ENCODE measurements at regions not wholly inside any gene's neighbourhood (a gene's known extent, or its start where the extent isn't known, plus 50 kb on each side); places are given as distances from the start of the nearest gene placed in this dataset.

DNA sequence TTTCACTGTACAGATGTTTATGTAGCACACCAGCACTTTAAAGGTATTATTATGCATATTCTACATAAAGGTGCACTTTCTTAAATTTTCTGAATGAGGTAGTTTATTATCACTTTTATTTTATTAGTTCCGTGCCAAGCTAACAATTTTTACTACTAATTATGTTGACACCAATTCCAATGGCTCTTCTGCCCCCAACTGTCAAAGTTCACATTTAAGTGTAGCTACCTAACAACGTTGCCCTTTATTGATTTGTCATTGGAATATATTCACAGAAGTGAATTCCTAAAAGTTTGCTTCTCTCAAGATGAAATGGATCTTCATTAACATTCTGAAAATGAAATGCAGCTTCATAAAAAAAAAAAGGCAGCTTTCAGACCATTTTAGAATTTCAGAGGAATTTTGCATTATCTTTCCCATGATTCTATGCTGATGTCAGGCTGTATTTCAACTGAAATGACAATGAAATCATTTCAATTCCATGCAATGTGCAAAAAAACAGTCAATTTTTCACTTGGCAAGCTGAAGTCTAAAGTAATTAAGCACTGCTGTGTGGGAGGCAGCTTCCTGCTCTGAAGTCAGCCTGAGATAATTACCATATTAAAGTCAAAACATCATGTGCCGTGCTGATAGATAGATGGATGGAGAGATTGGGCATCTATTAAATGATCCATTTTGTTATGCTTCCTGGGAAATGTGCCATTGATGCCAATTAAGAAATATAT lies 229.2 kb downstream of the TTLL7 start:
- DNase-seq, result no peak

DNA sequence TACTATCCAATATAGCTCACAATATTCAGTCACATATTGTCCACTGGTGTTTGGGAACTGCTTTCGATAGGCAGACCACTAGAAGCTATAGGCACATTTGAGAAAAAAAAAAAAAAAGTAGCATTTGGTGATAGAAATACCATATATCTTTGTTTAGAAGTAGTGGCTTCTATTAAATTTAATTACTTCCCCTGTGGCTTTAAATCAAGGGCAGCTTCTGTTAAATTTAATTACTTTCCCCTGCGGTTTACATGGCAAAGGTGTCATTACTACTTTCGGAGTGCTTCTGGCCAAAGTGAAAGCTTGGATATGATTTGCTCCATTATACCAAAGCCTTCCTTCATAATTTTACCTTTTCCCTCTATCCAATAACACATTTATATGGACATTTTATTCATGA lies 229.9 kb downstream of the TTLL7 start:
- DNase-seq, result no peak

DNA sequence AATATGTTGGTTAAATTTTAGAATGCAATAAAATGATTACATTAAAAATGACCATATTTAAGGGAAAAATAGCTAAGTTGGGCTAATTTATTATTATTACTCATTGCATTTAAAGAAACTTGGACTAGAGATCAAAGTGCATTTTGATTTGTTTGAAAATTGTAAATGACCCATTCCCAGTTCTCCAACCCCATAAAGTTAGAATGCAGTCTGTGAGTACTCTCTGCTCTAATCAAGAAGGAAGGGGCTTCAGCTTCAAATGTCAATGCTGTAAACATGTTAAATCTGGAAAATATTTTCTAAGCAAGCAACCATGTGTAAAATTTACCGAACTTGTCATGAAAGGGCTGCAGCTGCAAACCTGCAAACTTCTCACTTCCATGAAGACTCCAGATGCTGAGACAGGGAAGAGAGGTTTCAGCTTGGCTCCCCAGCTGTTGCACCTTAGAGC lies 232.7 kb downstream of the TTLL7 start:
- no peak for DNase-seq

DNA sequence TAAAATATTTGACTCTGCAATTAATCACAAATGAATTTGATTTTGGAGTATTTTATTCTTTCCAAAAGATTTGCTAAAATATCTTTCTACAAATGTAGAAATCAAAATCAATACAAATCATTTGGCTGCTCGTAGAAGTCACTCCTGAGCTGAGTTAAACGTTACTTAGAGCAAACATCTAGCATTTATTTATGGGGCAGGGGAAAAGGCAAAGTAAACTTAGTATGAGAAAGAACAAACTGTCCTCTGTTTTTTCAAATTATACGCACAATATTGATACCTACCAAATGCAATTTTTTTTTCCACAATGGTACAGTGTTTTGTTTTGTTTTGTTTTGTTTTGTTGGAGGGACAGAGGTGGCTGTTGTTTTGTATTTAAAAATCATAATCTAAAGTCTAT lies 233.8 kb downstream of the TTLL7 start:
- DNase-seq, result no peak

DNA sequence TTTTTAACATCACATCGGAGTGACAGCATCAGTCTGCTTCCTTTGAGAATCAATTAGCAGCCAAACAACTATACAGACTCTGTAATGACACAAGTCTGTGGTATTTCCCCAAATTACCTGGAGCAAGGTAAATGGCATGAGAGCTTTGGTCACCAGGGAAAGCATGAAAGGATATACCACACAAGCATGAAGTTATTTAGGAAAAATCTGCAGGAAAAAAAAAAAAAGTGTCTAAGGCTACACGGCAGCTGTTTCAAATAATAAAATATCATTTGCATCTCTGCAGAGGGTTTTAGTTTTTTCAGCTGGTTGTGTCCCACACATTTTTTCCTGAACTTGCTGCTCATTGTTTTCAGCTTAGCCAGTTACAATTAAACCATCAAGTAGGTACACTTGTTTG lies 234.7 kb downstream of the TTLL7 start:
- DNase-seq, result no peak

DNA sequence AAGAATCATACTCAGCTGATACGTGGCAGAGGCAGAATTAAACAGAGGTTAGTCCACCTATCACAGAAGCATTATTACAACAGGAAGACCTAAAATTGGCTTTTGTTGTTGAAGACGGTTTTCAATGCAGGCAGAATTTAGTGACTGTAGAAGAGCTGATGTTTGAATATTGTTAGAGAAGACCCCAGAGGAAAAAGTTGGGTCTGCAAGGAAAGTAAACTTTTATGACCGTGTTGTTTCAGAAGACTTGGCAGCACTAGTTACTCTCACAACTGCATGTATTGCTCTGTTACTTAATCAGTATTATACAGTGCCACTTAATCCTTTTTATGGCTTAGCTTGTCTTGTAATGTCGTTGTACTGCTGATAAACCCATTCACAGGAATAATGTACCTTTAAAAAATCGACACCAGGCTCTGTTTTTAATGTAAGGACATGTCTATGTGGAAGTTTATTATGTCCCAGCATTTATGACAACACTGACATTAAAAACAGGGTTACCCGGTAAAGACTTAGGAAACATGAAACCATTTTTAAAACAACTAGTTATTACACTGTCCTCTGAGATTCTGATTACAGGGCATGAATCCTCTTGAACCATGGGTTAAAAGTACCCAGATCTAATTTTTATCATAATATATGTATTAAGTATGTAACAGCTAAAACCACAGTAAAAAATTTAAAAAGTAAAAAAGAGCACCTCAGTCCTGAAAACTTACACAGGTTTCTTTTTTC lies 235.4 kb downstream of the TTLL7 start:
- no peak for DNase-seq

DNA sequence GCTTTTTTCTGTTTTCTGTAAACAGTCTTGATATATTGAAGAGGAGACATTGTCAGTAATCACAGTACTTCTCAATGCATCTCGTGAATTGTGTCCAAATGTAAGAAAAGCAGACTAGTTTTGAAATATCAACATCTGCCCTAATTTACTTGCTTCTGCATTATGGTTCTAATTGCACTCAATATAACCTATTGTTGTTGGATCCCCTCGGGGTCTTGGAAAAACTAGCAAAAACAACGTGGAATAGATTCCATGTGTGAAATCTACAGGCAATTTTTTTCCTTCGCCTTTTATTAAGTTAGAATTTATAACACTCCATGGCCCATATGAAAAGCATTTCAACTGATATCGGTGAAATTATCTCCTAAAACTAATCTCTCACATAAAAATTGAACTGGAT lies 236.5 kb downstream of the TTLL7 start:
- no peak for DNase-seq

DNA sequence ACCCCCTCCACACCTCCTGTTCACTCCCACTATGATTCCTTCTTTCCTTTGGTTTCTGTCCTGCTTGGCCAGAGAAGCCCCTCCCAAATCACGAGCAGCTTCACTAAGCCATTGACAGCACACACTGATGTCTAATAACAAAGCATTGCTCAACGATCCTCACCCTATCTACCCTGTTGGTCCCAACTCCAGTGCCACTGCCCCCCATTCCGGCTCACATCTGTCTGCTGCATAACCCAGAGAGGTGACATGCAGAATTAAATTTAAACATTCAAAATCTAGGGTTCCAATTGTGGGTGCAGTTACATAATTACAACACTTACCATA lies 236.9 kb downstream of the TTLL7 start:
- no peak for DNase-seq

DNA sequence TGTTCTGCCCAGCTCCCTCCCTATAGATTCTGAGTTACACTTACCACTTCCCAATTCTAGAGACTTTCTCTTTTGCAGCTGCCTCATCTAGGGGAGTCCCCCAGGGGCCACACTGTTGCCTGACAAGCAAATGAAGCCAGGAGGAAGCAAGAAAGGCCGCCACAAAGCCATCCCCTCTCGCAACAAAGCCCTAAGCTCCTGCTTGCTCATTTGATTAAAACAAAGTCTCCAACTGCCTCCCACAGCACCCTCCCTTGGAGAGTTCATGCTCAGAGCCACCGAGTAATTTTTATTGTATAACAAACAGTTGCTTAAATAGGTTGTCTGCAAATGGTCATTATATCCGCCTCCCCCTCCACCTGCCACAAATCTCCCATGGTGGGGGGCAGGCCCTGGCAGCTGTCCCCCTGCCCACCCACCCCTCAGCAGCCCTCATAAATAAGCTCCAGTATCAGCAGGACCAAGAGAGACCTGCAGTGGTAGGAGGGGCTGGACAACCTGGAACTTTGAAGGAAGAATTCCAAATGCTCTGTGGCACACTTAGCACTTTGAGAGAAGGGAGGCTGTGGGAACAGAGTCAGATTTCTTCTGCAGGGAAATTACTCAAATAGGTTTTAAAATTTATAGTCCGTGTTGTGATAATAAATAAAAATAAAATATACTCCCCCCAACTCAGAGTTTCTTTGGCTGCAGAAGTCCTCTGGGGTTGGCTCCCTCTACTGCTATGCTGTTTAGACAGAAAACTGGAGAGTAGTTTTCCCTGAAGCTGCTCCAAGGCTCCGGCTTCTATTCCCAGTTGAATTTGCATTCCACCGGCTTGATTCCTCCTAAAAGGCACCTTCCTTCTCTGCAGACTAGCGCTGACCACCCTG lies 237.5 kb downstream of the TTLL7 start:
- DNase-seq, result peak in 1 of 2 donors; percentile 2

DNA sequence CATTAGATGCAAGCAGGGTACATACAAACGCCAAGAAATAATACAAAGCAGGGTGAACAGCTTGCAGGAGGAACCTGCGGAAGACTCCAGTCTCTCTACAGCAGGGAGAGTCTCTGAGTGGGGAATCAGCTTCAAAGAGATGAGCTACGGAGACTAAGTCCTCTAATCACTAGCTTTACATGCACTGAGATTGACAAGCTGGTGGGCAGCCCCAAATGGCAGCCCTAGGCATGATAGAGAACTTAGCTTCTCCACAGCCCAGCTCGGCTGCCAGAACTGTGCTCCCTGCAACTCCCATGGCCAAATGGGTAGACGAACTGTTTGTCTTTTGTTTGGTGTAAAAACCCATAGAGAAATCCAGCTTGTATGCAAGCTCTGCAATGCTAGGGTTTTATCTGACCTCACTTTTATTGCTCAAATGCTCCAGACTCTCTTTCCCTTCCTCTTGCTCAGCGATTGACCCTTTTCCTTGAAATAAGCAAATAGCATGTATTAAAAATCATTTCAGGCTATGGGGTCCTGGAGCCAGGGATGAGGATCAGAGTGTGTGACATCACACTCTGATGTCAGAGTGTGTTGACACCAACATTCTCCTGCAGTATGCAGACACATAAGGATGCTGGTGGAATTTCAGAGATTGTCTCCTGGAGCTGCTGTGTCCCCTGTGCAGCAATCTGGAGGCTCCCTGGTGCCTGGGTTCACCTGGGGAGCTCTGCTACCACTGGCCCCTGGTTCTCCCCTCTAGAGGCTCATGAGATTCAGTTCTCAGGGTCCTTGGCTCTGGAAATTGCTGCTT lies 238.5 kb downstream of the TTLL7 start:
- no peak for DNase-seq

DNA sequence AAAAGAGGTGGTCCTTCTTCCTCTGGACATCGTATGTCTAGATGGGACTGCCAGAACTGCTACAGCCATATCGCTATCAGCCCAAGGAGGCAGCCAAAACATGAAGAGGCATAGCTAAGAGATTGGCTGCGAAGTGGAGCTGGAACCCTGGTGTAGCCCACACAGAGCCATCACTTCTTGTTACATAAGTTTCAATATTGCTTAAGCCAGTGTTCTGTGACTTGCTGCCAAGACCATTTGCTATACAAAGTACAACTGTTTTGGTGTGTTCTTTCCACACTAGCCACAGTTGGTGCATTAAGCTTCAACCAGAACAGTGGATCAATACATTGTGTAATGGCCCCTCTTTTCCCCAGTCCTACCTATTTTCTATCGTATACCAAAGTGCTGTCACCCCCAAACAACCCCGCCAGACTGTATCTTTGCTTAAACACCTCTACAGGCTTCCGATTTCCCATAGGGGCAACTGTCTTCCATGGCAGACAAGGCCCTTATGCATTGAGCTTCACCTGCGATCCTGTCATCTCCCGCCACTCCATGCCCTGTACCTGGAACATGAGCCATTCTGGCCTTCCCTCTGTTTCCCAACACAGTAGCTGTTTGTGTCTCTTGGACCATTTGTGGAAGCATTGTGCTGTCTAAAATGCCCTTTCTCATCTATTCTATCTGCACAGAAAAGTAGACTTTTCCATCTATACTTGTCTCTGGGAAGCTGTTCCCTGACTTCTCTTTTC lies 241.8 kb downstream of the TTLL7 start:
- no peak for DNase-seq

DNA sequence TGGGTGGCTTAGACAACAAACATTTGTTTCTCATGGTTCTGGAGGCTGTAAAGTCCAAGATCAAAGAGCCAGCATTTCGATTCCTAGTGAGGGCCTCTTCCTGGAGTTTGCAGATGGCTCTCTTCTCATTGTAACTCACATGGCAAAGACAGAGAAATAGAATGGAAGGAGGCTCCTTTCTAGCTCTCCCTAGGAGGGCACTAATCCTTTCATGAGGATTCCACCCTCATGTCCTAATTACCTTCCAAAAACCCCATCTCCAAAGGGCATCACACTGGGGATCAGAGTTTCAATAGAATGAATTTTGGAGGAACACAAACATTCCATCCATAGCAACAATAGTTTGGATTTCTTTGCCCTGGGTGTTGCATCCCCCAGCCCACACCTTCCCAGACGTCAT lies 247.3 kb downstream of the TTLL7 start:
- DNase-seq, result no peak

DNA sequence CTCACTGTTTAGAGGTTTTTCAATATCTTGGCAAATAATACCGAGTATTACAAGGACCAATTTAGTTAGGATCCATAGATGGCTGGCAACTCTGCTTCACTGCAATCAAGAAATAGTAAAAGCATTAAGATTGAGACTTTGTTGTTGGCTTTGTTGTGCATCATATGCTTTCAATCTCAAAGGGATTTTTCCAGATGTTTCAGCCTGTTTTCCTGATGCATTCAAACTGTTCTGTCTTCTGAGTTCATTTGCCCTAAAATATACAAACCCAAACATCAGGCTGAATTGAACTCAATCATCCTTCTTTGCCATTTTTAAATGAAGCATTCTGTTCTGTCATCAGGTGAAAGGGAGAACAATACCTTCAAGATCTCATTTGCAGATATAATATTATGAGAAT lies 248.7 kb downstream of the TTLL7 start:
- DNase-seq, result no peak

DNA sequence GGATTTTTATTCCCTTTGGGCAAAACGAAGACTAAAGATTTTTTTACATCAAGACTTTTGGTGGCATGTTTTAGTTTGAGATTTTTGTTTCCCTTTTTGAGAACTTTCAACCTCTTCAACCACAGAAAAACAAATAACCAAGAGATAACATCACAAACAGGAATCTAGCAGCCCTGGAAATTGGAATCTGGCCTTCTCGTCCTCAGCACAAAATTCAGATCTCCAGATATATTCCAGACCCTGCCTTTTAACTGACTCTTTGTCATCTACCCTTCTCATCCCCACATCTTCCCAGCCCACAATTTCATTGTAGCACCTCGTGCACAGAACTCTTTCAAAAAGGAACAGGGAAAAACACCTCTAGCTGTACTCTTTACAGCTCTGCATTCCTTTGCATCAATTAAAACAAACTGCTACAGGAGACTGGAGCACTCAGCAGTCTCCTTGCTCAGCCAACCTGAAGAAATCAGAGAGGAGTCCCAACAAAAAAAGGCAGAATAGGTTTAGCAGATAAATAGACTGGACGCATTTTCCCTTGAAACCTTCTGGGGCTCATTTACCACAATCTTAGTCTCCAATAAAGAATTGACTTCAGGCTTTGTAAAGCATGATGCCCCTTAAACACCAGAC lies 251.0 kb downstream of the TTLL7 start:
- no peak for DNase-seq

DNA sequence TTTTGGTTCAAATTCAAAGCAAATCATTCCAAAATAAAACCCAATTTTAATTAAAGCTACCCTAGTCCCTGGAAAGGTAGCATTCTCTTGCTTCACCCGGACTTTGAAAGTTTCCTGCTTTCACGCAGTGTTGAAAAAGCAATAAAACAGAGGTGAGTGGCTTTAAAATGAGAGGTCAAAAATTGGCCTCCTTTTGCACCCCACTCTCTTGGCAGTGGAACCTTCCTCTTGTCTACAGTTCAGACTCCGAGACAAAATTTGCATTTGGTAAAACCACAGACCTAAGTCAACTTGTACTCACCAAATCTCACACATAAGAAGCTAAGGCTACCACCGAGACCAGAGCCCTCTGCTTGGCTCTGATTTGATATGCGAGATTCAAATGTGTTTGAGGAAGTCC lies 252.7 kb downstream of the TTLL7 start:
- DNase-seq, result no peak

DNA sequence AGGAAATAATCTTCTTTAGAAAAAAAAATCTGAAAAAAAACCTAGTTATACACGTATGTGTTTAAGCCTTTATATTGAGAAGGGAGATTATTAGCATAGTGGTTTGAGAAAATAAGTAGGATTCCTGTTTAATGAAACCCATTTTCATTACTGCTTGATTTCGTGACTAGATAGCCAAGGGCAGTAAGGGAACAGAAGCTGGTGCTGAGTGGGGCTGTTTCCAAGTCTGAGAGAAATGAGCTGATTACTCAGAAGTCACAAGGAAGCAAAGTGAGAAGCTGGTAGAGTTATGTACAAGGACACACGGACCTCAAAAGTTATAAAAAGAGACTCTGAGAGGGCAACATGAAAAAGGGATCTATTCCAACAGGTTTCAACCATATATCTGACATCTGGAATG lies 256.5 kb downstream of the TTLL7 start:
- DNase-seq, result no peak

DNA sequence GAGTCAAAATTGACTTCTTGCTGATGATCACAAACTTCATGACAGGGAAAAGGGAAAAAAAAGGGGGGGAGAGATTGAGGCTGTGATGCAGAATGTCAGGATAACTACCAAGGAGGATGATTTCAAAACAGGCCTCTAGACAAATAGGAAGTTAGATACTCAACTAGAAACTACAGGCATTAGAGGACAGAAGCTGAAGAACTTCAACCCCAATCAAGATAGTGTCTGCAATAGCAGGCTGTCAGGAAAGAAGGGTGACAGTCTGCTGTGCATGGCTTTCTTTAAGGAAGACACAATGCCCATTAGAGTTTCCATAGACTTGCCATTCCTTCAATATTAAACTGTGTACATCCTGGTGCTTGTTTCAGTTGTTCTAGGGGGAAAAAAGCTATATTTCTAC lies 257.2 kb downstream of the TTLL7 start:
- DNase-seq, result no peak

DNA sequence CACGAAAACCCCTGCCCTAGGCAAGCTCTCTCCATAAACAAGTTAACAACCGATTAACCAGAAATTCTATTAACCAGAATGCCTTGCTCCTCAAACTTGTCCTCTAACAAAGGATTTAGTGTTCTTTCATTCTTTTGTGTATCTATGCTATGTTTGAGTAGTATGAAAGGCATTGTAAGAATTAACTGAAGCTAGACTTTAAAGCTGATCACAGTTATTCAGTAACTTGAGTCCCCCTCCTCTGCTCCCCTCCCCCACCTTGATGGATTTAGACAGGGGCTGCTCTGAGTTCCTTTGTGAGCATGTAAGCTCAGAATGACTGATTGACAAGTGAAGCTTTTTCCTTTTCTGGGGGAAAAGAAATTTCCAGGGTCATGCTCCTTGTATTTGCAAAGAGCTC lies 257.6 kb downstream of the TTLL7 start:
- no peak for DNase-seq

DNA sequence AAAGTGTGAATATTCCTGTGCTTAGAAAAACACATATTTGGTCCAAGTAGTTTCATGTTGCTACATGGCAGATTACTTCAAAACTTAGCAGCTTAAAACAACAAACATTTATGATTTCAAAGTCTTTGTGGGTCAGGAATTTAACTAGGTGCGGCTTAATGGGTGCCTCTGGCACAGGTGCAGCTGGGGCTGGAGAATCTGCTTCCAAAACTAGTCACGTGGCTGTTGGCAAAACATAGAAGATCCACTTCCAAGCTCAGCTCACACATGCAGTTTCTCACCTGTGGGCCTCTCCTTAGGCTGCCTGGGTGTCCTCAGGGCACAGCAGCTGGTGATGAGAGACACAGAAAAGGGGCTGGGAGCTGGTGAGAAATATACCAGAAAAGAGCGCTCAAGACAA lies 263.4 kb downstream of the TTLL7 start:
- no peak for DNase-seq

DNA sequence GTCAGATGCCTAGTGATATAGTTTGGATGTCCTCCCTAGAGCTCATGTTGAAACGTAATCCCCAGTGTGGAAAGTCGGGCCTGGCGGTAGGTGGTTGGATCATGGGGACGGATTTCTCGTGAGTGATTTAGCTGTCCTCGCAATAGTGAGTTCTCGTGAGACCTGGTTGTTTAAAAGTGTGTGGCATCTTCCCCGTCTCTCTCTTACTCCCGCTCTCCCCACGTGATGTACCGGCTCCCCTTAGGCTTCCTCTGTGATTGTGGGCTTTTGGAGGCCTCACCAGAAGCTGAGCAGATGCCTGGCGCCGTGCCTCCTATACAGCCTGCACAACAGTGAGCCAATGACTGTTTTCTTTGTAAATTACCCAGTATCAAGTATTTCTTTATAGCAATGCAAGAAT lies 264.5 kb downstream of the TTLL7 start:
- DNase-seq, result no peak

DNA sequence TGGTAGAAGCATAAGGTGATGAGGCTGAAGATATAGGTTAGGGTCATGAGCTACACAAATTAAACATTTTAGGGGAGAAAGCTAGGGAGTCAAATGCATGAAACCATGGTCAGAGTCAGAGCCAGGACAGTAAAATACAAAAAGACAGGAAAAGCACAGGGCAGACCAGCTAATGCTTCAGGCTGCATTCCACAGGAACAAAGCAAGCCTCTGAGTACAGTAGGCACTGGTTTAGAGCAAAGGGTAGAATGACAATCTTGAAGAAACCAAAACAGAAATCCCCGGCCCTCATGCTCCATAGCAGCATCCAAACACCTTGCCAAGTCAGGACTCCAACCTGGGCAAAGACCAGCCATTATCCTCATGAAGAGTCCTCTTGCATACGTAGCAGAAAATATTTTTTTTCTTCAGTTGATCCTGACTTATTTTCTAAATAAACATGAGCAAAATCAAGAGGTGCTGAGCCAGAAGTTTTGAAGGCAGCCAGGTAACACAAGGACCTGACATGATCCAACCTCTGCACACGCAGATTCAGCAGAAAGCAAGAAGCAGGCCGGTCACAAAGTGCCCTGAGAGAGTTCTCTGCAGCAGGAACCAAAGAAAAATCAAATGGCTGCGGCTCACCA lies 273.1 kb downstream of the TTLL7 start:
- no peak for DNase-seq
